Bronchial epithelial cell (primary cell): ENCODE measurements at regions not wholly inside any gene's neighbourhood (a gene's known extent, or its start where the extent isn't known, plus 50 kb on each side); places are given as distances from the start of the nearest gene placed in this dataset.
A peak's percentile ranks its signal among the peaks of the same experiment; 100 is the strongest.

ENCODE experiments used
- DNase-seq: peaks from one replicate; pipeline ENCODE4 v3.0.0-alpha.2; 2010; ENCODE audit warnings: low read depth
- FAIRE-seq: peaks from 2 replicates; lab custom pipeline; 2011; peaks lifted over from hg19 to GRCh38; lab: Jason Lieb, UNC
- H3K27me3 ChIP-seq: 2 replicates; pipeline ENCODE4 v1.5.1; 2011; ENCODE audit warnings: low read length; ENCODE audit not compliant: control insufficient read depth, insufficient read depth
- H3K36me3 ChIP-seq: 2 replicates; pipeline ENCODE4 v1.5.1; 2011; ENCODE audit warnings: low read length; ENCODE audit not compliant: control insufficient read depth, insufficient read depth
- H3K4me3 ChIP-seq: 2 replicates; pipeline ENCODE4 v1.5.1; 2011; ENCODE audit warnings: mild to moderate bottlenecking, low read depth, low read length, control low read depth
- CTCF ChIP-seq: IDR thresholded peaks from 2 replicates; pipeline ENCODE4 v1.5.1; 2011; ENCODE audit warnings: mild to moderate bottlenecking, moderate library complexity, low read length, control low read depth, inconsistent platforms; ENCODE audit not compliant: insufficient read depth, severe bottlenecking

DNA sequence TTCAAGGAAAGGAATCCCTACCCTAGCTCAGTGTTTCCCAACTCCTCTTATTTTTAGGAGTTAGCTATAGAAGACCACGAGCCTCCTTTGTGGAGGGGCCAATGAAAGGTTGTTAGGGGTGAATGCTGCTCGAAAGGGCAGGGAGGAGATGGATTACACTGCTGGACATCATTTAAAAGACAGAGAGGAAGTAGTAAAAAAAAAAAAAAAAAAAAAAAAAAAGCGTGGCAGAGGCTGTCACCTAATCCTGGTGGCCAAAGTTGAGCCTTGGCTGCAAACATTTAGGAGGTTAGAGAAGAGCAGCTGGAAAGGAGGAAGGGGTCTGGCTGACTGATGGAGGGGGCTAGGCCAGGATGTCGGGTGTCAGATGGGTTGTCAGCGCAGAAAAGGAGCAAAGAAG is 139.0 kb upstream of the KLF7 start:
- no peak for FAIRE-seq
- no peaks in the 10 kb centered on the region for H3K36me3 ChIP-seq
- no peak for DNase-seq
- no peak for TF ChIP-seq CTCF
- no peaks in the 10 kb centered on the region for H3K27me3 ChIP-seq
- H3K4me3 ChIP-seq: no peak overlapping the region

DNA sequence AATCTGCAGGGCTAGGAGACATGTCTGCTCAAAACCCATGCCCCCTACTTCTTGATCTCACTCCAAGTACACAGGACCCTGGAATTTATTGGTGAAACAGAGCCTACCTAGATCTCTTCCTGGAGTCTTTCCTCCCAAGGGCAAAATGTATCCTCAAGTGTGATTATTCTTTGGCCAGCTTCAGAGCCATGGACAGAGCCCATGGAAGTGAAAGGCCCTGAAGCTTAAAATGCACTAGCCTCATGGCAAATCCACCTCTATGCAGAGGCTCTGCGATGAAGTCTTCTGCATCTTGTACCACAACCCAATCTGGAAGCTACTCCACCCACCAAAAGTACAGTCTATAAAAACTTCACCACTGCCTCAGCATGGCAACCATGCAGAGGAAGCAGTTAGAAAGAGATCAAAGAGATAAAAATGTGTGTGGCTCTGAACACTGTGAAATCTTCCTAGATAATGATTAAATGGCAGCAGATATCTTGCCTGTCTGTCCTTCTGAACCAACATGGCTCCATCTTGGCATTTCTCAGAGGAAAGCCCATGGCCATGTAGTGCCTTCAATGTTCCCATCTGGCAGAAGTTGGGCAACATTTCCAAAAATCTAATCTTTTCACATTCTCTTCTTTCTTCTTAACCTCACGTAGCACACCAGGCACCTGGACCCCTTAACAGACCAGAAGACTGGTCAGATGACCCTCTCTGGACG is 142.9 kb upstream of the KLF7 start:
- TF ChIP-seq CTCF: no peak
- H3K36me3 ChIP-seq: no peaks in the 10 kb centered on the region
- no peaks in the 10 kb centered on the region for H3K27me3 ChIP-seq
- no peak for FAIRE-seq
- DNase-seq: no peak
- no peak overlapping the region for H3K4me3 ChIP-seq

- Histone ChIP-seq H3K27me3 (no peaks in the 10 kb centered on the region), H3K4me3 (no peak overlapping the region), H3K36me3 (no peaks in the 10 kb centered on the region)
- peak; percentile 20 for TF ChIP-seq CTCF
- DNase-seq (peak; percentile 93), FAIRE-seq (peak; percentile 96)
Observed at GRCh38 chr2:207311316-207312005, 145.7 kb upstream of the KLF7 start.

GRCh38 chr2:207312006-207312356 is 146.2 kb upstream of the KLF7 start:
- H3K4me3 ChIP-seq: no peak overlapping the region
- TF ChIP-seq CTCF: no peak
- FAIRE-seq: no peak
- no peaks in the 10 kb centered on the region for H3K36me3 ChIP-seq
- DNase-seq: no peak
- H3K27me3 ChIP-seq: no peaks in the 10 kb centered on the region

- DNase-seq (no peak), FAIRE-seq (no peak)
- Histone ChIP-seq H3K27me3 (no peaks in the 10 kb centered on the region), H3K36me3 (no peaks in the 10 kb centered on the region), H3K4me3 (no peak overlapping the region)
- TF ChIP-seq CTCF: no peak
Observed at GRCh38 chr2:207313947-207314346, 148.2 kb upstream of the KLF7 start.
